ENCODE measurements at regions not wholly inside any gene's neighbourhood (a gene's known extent, or its start where the extent isn't known, plus 50 kb on each side); places are given as distances from the start of the nearest gene placed in this dataset.
A peak's percentile ranks its signal among the peaks of the same experiment; 100 is the strongest.
"Not testable (repeated sequence)": the region's sequence is repeated elsewhere in the genome, so short reads cannot be mapped to it uniquely, and the experiment has no call there.

- H3K27ac Mint-ChIP-seq, result no peak overlapping the region
- peaks cover 24% of the 10 kb centered on the region for H3K4me1 Mint-ChIP-seq
- no peak for ATAC-seq
- H3K27me3 Mint-ChIP-seq, result no peaks in the 10 kb centered on the region
- H3K9me3 Mint-ChIP-seq, result no peaks in the 10 kb centered on the region
- H3K36me3 Mint-ChIP-seq, result no peaks in the 10 kb centered on the region
- no peak overlapping the region for H3K4me3 Mint-ChIP-seq
Measured at GRCh38 chr5:124521461-124522230, 224.8 kb downstream of the ZNF608 start.

- H3K27ac Mint-ChIP-seq, result peak overlapping the region; percentile 67
- no peaks in the 10 kb centered on the region for H3K9me3 Mint-ChIP-seq
- H3K4me1 Mint-ChIP-seq, result peaks cover 15% of the 10 kb centered on the region
- H3K36me3 Mint-ChIP-seq, result no peaks in the 10 kb centered on the region
- H3K27me3 Mint-ChIP-seq, result no peaks in the 10 kb centered on the region
- peak; percentile 89 for ATAC-seq
- H3K4me3 Mint-ChIP-seq, result no peak overlapping the region
Measured at GRCh38 chr5:124519396-124519795, 227.0 kb downstream of the ZNF608 start.

- Mint-ChIP-seq H3K4me1 (peaks cover 12% of the 10 kb centered on the region), H3K27ac (no peak overlapping the region), H3K27me3 (no peaks in the 10 kb centered on the region), H3K4me3 (no peak overlapping the region), H3K9me3 (no peaks in the 10 kb centered on the region), H3K36me3 (no peaks in the 10 kb centered on the region)
- ATAC-seq, result no peak
Measured at GRCh38 chr5:124516567-124516966, 229.9 kb downstream of the ZNF608 start.

GRCh38 chr5:124515497-124516245 is 230.8 kb downstream of the ZNF608 start:
- ATAC-seq, result no peak
- H3K36me3 Mint-ChIP-seq, result no peaks in the 10 kb centered on the region
- no peaks in the 10 kb centered on the region for H3K9me3 Mint-ChIP-seq
- no peak overlapping the region for H3K4me3 Mint-ChIP-seq
- no peak overlapping the region for H3K27ac Mint-ChIP-seq
- H3K27me3 Mint-ChIP-seq, result no peaks in the 10 kb centered on the region
- peaks cover 12% of the 10 kb centered on the region for H3K4me1 Mint-ChIP-seq

GRCh38 chr5:124514956-124515355 is 231.5 kb downstream of the ZNF608 start:
- H3K9me3 Mint-ChIP-seq, result no peaks in the 10 kb centered on the region
- peaks cover 9% of the 10 kb centered on the region for H3K4me1 Mint-ChIP-seq
- ATAC-seq, result no peak
- H3K27me3 Mint-ChIP-seq, result no peaks in the 10 kb centered on the region
- no peak overlapping the region for H3K4me3 Mint-ChIP-seq
- no peaks in the 10 kb centered on the region for H3K36me3 Mint-ChIP-seq
- no peak overlapping the region for H3K27ac Mint-ChIP-seq

GRCh38 chr5:124512952-124513632 is 233.3 kb downstream of the ZNF608 start:
- H3K27me3 Mint-ChIP-seq, result no peaks in the 10 kb centered on the region
- ATAC-seq, result no peak

GRCh38 chr5:124512236-124512635 is 234.2 kb downstream of the ZNF608 start:
- no peaks in the 10 kb centered on the region for H3K27me3 Mint-ChIP-seq
- peaks cover 11% of the 10 kb centered on the region for H3K4me1 Mint-ChIP-seq
- H3K4me3 Mint-ChIP-seq, result no peak overlapping the region
- H3K9me3 Mint-ChIP-seq, result no peaks in the 10 kb centered on the region
- H3K27ac Mint-ChIP-seq, result no peak overlapping the region
- no peak for ATAC-seq
- no peaks in the 10 kb centered on the region for H3K36me3 Mint-ChIP-seq

More at GRCh38 chr5:124512952-124513632, 233.3 kb downstream of the ZNF608 start:
- no peak overlapping the region for H3K27ac Mint-ChIP-seq
- no peaks in the 10 kb centered on the region for H3K36me3 Mint-ChIP-seq
- H3K9me3 Mint-ChIP-seq, result no peaks in the 10 kb centered on the region
- peaks cover 4% of the 10 kb centered on the region for H3K4me1 Mint-ChIP-seq
- H3K4me3 Mint-ChIP-seq, result no peak overlapping the region

- no peak overlapping the region for H3K27ac Mint-ChIP-seq
- H3K9me3 Mint-ChIP-seq, result no peaks in the 10 kb centered on the region
- ATAC-seq, result no peak
- H3K27me3 Mint-ChIP-seq, result no peaks in the 10 kb centered on the region
- H3K36me3 Mint-ChIP-seq, result no peaks in the 10 kb centered on the region
- H3K4me1 Mint-ChIP-seq, result peaks cover 15% of the 10 kb centered on the region
- H3K4me3 Mint-ChIP-seq, result no peak overlapping the region
Measured at GRCh38 chr5:124511791-124512190, 234.6 kb downstream of the ZNF608 start.

- no peak overlapping the region for H3K4me3 Mint-ChIP-seq
- no peak overlapping the region for H3K27ac Mint-ChIP-seq
- H3K36me3 Mint-ChIP-seq, result no peaks in the 10 kb centered on the region
- H3K27me3 Mint-ChIP-seq, result no peaks in the 10 kb centered on the region
- peak; percentile 63 for ATAC-seq
- H3K4me1 Mint-ChIP-seq, result peaks cover 29% of the 10 kb centered on the region
- no peaks in the 10 kb centered on the region for H3K9me3 Mint-ChIP-seq
Measured at GRCh38 chr5:124507688-124508087, 238.8 kb downstream of the ZNF608 start.

- Mint-ChIP-seq H3K36me3 (no peaks in the 10 kb centered on the region), H3K9me3 (no peaks in the 10 kb centered on the region), H3K27me3 (no peaks in the 10 kb centered on the region), H3K4me1 (peaks cover 29% of the 10 kb centered on the region), H3K27ac (peak overlapping the region; percentile 25), H3K4me3 (no peak overlapping the region)
- peak; percentile 91 for ATAC-seq
Measured at GRCh38 chr5:124504081-124504916, 242.1 kb downstream of the ZNF608 start.

- no peaks in the 10 kb centered on the region for H3K27me3 Mint-ChIP-seq
- H3K4me1 Mint-ChIP-seq, result peaks cover 21% of the 10 kb centered on the region
- H3K36me3 Mint-ChIP-seq, result no peaks in the 10 kb centered on the region
- H3K27ac Mint-ChIP-seq, result no peak overlapping the region
- H3K9me3 Mint-ChIP-seq, result no peaks in the 10 kb centered on the region
- no peak overlapping the region for H3K4me3 Mint-ChIP-seq
- no peak for ATAC-seq
Measured at GRCh38 chr5:124502551-124502950, 243.9 kb downstream of the ZNF608 start.

- H3K36me3 Mint-ChIP-seq, H3K27ac Mint-ChIP-seq, H3K27me3 Mint-ChIP-seq, H3K9me3 Mint-ChIP-seq, ATAC-seq, H3K4me3 Mint-ChIP-seq: not testable (repeated sequence)
- peaks cover 13% of the 10 kb centered on the region for H3K4me1 Mint-ChIP-seq
Measured at GRCh38 chr5:124499818-124500217, 246.6 kb downstream of the ZNF608 start.

GRCh38 chr5:124496968-124497367 is 249.5 kb downstream of the ZNF608 start:
- H3K9me3 Mint-ChIP-seq, H3K27ac Mint-ChIP-seq, H3K27me3 Mint-ChIP-seq, H3K4me1 Mint-ChIP-seq, ATAC-seq, H3K36me3 Mint-ChIP-seq, H3K4me3 Mint-ChIP-seq: not testable (repeated sequence)

GRCh38 chr5:124494540-124495116 is 251.8 kb downstream of the ZNF608 start:
- no peak overlapping the region for H3K4me3 Mint-ChIP-seq
- H3K9me3 Mint-ChIP-seq, result peaks cover 9% of the 10 kb centered on the region
- peaks cover 12% of the 10 kb centered on the region for H3K36me3 Mint-ChIP-seq
- H3K27me3 Mint-ChIP-seq, result no peaks in the 10 kb centered on the region
- ATAC-seq, result no peak
- no peak overlapping the region for H3K27ac Mint-ChIP-seq
- H3K4me1 Mint-ChIP-seq, result no peaks in the 10 kb centered on the region

Data from stimulated activated memory B cell treated with anti-CD40 and anti-IgM and Interleukin-4, amounts not matched to agents 10 μg/mL and 1 μg/mL and 100 μg/mL, for 72 hours (primary cell).